ENCODE measurements at regions not wholly inside any gene's neighbourhood (a gene's known extent, or its start where the extent isn't known, plus 50 kb on each side); places are given as distances from the start of the nearest gene placed in this dataset.

- TF ChIP-seq CTCF (IDR thresholded peaks at IDR 0.05; ENCODE audit: insufficient read depth, low read length, poor library complexity, severe bottlenecking) (no peak), EZH2phosphoT487 (conservative IDR thresholded peaks at IDR 0.05; ENCODE audit: low read length) (no peak)
- Histone ChIP-seq H3K4me3 (ENCODE audit: insufficient read depth, low read length, poor library complexity, severe bottlenecking) (no peak overlapping the region), H3K9me3 (ENCODE audit: insufficient read depth, low read length) (no peaks in the 10 kb centered on the region), H3F3A (ENCODE audit: insufficient read depth) (no peaks in the 10 kb centered on the region), H3K27ac (ENCODE audit: low read depth, low read length) (no peak overlapping the region), H3K36me3 (ENCODE audit: low read length) (no peaks in the 10 kb centered on the region), H3K27me3 (ENCODE audit: low read length) (no peaks in the 10 kb centered on the region), H4K20me1 (ENCODE audit: low read depth, low read length) (no peaks in the 10 kb centered on the region), H3K9me2 (replicated peaks; ENCODE audit: insufficient read depth, low read length) (no peaks in the 10 kb centered on the region), H2AFZ (ENCODE audit: low read depth, low read length, severe bottlenecking) (no peak overlapping the region), H3K4me2 (ENCODE audit: low read depth, low read length, poor library complexity, severe bottlenecking) (no peak overlapping the region), H3K9ac (ENCODE audit: low read length) (no peak overlapping the region), H3K79me2 (ENCODE audit: insufficient read depth, low read length) (no peaks in the 10 kb centered on the region)
These were observed 171.8 kb upstream of the FOXN3 start for GRCh38 chr14:89588840-89589296.

GRCh38 chr14:89588016-89588415 lies 171.0 kb upstream of the FOXN3 start:
- TF ChIP-seq CTCF (IDR thresholded peaks at IDR 0.05; ENCODE audit: insufficient read depth, low read length, poor library complexity, severe bottlenecking): no peak
- TF ChIP-seq EZH2phosphoT487 (conservative IDR thresholded peaks at IDR 0.05; ENCODE audit: low read length): no peak
- no peaks in the 10 kb centered on the region for H3K9me3 ChIP-seq (ENCODE audit: insufficient read depth, low read length)
- no peak overlapping the region for H3K4me3 ChIP-seq (ENCODE audit: insufficient read depth, low read length, poor library complexity, severe bottlenecking)
- H3F3A ChIP-seq (ENCODE audit: insufficient read depth): no peaks in the 10 kb centered on the region
- no peaks in the 10 kb centered on the region for H4K20me1 ChIP-seq (ENCODE audit: low read depth, low read length)
- H3K27me3 ChIP-seq (ENCODE audit: low read length): no peaks in the 10 kb centered on the region
- H3K36me3 ChIP-seq (ENCODE audit: low read length): no peaks in the 10 kb centered on the region
- no peaks in the 10 kb centered on the region for H3K79me2 ChIP-seq (ENCODE audit: insufficient read depth, low read length)
- H3K4me2 ChIP-seq (ENCODE audit: low read depth, low read length, poor library complexity, severe bottlenecking): no peak overlapping the region
- H2AFZ ChIP-seq (ENCODE audit: low read depth, low read length, severe bottlenecking): no peak overlapping the region
- H3K9me2 ChIP-seq (replicated peaks; ENCODE audit: insufficient read depth, low read length): no peaks in the 10 kb centered on the region
- H3K27ac ChIP-seq (ENCODE audit: low read depth, low read length): no peak overlapping the region
- H3K9ac ChIP-seq (ENCODE audit: low read length): no peak overlapping the region

DNA sequence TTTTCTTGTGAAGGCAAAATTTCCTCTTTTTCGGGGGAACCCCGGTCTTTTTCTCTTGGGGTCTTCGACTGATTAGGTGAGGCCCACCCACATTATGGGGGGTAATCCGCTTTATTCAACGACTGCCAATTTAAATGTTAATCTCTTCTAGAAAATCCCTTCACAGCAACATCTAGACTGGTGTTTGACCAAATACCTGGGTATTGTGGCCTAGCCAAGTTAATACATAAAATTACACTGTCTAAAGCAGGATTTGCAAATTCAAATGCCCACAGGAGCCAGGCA lies 170.0 kb upstream of the FOXN3 start:
- H3K36me3 ChIP-seq (ENCODE audit: low read length): no peaks in the 10 kb centered on the region
- no peaks in the 10 kb centered on the region for H3F3A ChIP-seq (ENCODE audit: insufficient read depth)
- H3K4me3 ChIP-seq (ENCODE audit: insufficient read depth, low read length, poor library complexity, severe bottlenecking): no peak overlapping the region
- H3K9ac ChIP-seq (ENCODE audit: low read length): no peak overlapping the region
- no peak overlapping the region for H3K4me2 ChIP-seq (ENCODE audit: low read depth, low read length, poor library complexity, severe bottlenecking)
- no peaks in the 10 kb centered on the region for H3K9me3 ChIP-seq (ENCODE audit: insufficient read depth, low read length)
- TF ChIP-seq EZH2phosphoT487 (conservative IDR thresholded peaks at IDR 0.05; ENCODE audit: low read length) (no peak), CTCF (IDR thresholded peaks at IDR 0.05; ENCODE audit: insufficient read depth, low read length, poor library complexity, severe bottlenecking) (no peak)
- no peak overlapping the region for H3K27ac ChIP-seq (ENCODE audit: low read depth, low read length)
- no peaks in the 10 kb centered on the region for H3K79me2 ChIP-seq (ENCODE audit: insufficient read depth, low read length)
- H2AFZ ChIP-seq (ENCODE audit: low read depth, low read length, severe bottlenecking): no peak overlapping the region
- no peaks in the 10 kb centered on the region for H4K20me1 ChIP-seq (ENCODE audit: low read depth, low read length)
- no peaks in the 10 kb centered on the region for H3K9me2 ChIP-seq (replicated peaks; ENCODE audit: insufficient read depth, low read length)
- no peaks in the 10 kb centered on the region for H3K27me3 ChIP-seq (ENCODE audit: low read length)

All from SU-DHL-6 (cell line).